ENCODE measurements at regions not wholly inside any gene's neighbourhood (a gene's known extent, or its start where the extent isn't known, plus 50 kb on each side); places are given as distances from the start of the nearest gene placed in this dataset.

- Histone ChIP-seq H3K27ac (no peak overlapping the region), H3K36me3 (no peaks in the 10 kb centered on the region), H3K9me3 (no peaks in the 10 kb centered on the region), H3K27me3 (peaks cover 0 to 7% (median 0%) of the 10 kb centered on the region in 4 donors), H3K4me1 (no peaks in the 10 kb centered on the region), H3K4me3 (no peak overlapping the region)
- no peak for DNase-seq
- WGBS, 2 donors = 71 to 84% methylated on average over 7 of the region's 7 CpGs
- intact Hi-C loops (cut with DNase I) = no loop called here
- TF ChIP-seq CTCF (IDR thresholded peaks at IDR 0.05) (no peak), POLR2A (IDR thresholded peaks at IDR 0.05) (no peak)
Measured at GRCh38 chr9:88302579-88303324, 85.5 kb upstream of the SPIN1 start.

- DNase-seq = no peak
- intact Hi-C loops (cut with DNase I) = no loop called here
- Histone ChIP-seq H3K27me3 (no peaks in the 10 kb centered on the region), H3K9me3 (no peaks in the 10 kb centered on the region), H3K36me3 (no peaks in the 10 kb centered on the region), H3K4me1 (no peaks in the 10 kb centered on the region), H3K4me3 (no peak overlapping the region), H3K27ac (no peak overlapping the region)
- TF ChIP-seq CTCF (IDR thresholded peaks at IDR 0.05) (no peak), POLR2A (IDR thresholded peaks at IDR 0.05) (no peak)
- WGBS, 2 donors = 80 to 83% methylated on average over 8 of the region's 8 CpGs
Measured at GRCh38 chr9:88300556-88300955, 87.7 kb upstream of the SPIN1 start.

- no peak overlapping the region for H3K4me3 ChIP-seq
- no peak for DNase-seq
- no peaks in the 10 kb centered on the region for H3K36me3 ChIP-seq
- H3K27ac ChIP-seq = no peak overlapping the region
- WGBS, 2 donors = 66 to 69% methylated on average over 5 of the region's 5 CpGs
- H3K9me3 ChIP-seq = no peaks in the 10 kb centered on the region
- TF ChIP-seq POLR2A (IDR thresholded peaks at IDR 0.05) = no peak
- no peak for TF ChIP-seq CTCF (IDR thresholded peaks at IDR 0.05)
- no peaks in the 10 kb centered on the region for H3K4me1 ChIP-seq
- intact Hi-C loops (cut with DNase I) = no loop called here
- H3K27me3 ChIP-seq = no peaks in the 10 kb centered on the region
Measured at GRCh38 chr9:88291856-88292255, 96.4 kb upstream of the SPIN1 start.

- H3K4me3 ChIP-seq = no peak overlapping the region
- no peaks in the 10 kb centered on the region for H3K36me3 ChIP-seq
- no peaks in the 10 kb centered on the region for H3K9me3 ChIP-seq
- intact Hi-C loops (cut with DNase I) = no loop called here
- DNase-seq = no peak
- H3K27ac ChIP-seq = no peak overlapping the region
- no peaks in the 10 kb centered on the region for H3K27me3 ChIP-seq
- TF ChIP-seq CTCF (IDR thresholded peaks at IDR 0.05) (no peak), POLR2A (IDR thresholded peaks at IDR 0.05) (no peak)
- no peaks in the 10 kb centered on the region for H3K4me1 ChIP-seq
- WGBS, 2 donors = 68 to 84% methylated on average over 6 to 7 of the region's 7 CpGs
Measured at GRCh38 chr9:88291056-88291455, 97.2 kb upstream of the SPIN1 start.

GRCh38 chr9:88289532-88289931 lies 98.7 kb upstream of the SPIN1 start:
- Histone ChIP-seq H3K27me3 (no peaks in the 10 kb centered on the region), H3K4me3 (no peak overlapping the region), H3K9me3 (no peaks in the 10 kb centered on the region), H3K27ac (no peak overlapping the region), H3K36me3 (no peaks in the 10 kb centered on the region), H3K4me1 (no peaks in the 10 kb centered on the region)
- DNase-seq = no peak
- intact Hi-C loops (cut with DNase I) = no loop called here
- TF ChIP-seq CTCF (IDR thresholded peaks at IDR 0.05) = no peak
- no peak for TF ChIP-seq POLR2A (IDR thresholded peaks at IDR 0.05)
- 81 to 82% methylated on average over 7 to 8 of the region's 8 CpGs for WGBS, 2 donors

Measured in esophagus squamous epithelium (tissue), 5 donors.